ENCODE measurements at regions not wholly inside any gene's neighbourhood (a gene's known extent, or its start where the extent isn't known, plus 50 kb on each side); places are given as distances from the start of the nearest gene placed in this dataset.

- Mint-ChIP-seq H3K4me1 (no peaks in the 10 kb centered on the region), H3K9me3 (peaks cover 0 to 2% (median 0%) of the 10 kb centered on the region in 8 donors), H3K27ac (no peak overlapping the region), H3K27me3 (no peaks in the 10 kb centered on the region), H3K4me3 (no peak overlapping the region), H3K36me3 (no peaks in the 10 kb centered on the region)
- H3K4me1 ChIP-seq (ENCODE audit: insufficient read depth, low read length): no peaks in the 10 kb centered on the region
- DNase-seq: no peak
- intact Hi-C loops (cut with micrococcal nuclease): no loop called here
- no peaks in the 10 kb centered on the region for H3K9me3 ChIP-seq (ENCODE audit: control insufficient read depth in 1 of 2, low read length in 2 of 2)
- no peaks in the 10 kb centered on the region for H3K36me3 ChIP-seq (ENCODE audit: insufficient read depth, low read length)
- ChIA-PET POLR2A (ENCODE audit: partially characterized antibody) (no interaction called here), CTCF (ENCODE audit: partially characterized antibody) (no interaction called here)
- no peaks in the 10 kb centered on the region for H3K27me3 ChIP-seq (ENCODE audit: insufficient read depth, low read length)
- H3K27ac ChIP-seq (ENCODE audit: low read depth, low read length): no peak overlapping the region
- H3K4me3 ChIP-seq (ENCODE audit: low read length in 2 of 2): no peak overlapping the region
Observed at GRCh38 chr6:91447530-91448254, 860.8 kb upstream of the MAP3K7 start.

DNA sequence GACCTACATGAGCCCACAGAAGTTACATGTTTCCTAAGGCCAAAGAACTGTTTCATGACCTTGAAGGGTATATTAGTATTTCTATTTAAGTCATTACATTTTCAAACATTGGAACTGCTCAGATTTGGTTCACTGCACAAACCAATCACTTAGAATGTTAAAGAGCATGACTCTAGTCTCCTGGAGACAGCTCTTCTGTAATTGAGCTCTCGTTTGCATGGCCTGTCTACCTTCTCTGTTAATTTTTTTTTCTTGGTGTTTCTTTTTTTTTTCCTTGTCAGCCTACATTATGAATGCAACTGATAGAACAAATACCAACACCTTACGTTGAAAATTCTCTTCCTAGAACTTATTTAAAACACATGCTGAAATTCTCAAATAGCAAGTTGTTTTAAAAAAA, 860.2 kb upstream of the MAP3K7 start:
- H3K36me3 ChIP-seq (ENCODE audit: insufficient read depth, low read length): no peaks in the 10 kb centered on the region
- ChIA-PET POLR2A (ENCODE audit: partially characterized antibody) (no interaction called here), CTCF (ENCODE audit: partially characterized antibody) (no interaction called here)
- intact Hi-C loops (cut with micrococcal nuclease): no loop called here
- no peak overlapping the region for H3K4me3 ChIP-seq (ENCODE audit: low read length in 2 of 2)
- no peaks in the 10 kb centered on the region for H3K27me3 ChIP-seq (ENCODE audit: insufficient read depth, low read length)
- H3K27me3 Mint-ChIP-seq: no peaks in the 10 kb centered on the region
- H3K27ac Mint-ChIP-seq: no peak overlapping the region
- H3K36me3 Mint-ChIP-seq: no peaks in the 10 kb centered on the region
- H3K4me1 Mint-ChIP-seq: peaks cover 0 to 3% (median 0%) of the 10 kb centered on the region in 4 donors
- H3K27ac ChIP-seq (ENCODE audit: low read depth, low read length): no peak overlapping the region
- no peaks in the 10 kb centered on the region for H3K4me1 ChIP-seq (ENCODE audit: insufficient read depth, low read length)
- no peaks in the 10 kb centered on the region for H3K9me3 ChIP-seq (ENCODE audit: control insufficient read depth in 1 of 2, low read length in 2 of 2)
- H3K4me3 Mint-ChIP-seq: no peak overlapping the region
- peaks cover 0 to 4% (median 0%) of the 10 kb centered on the region in 8 donors for H3K9me3 Mint-ChIP-seq
- DNase-seq: no peak

DNA sequence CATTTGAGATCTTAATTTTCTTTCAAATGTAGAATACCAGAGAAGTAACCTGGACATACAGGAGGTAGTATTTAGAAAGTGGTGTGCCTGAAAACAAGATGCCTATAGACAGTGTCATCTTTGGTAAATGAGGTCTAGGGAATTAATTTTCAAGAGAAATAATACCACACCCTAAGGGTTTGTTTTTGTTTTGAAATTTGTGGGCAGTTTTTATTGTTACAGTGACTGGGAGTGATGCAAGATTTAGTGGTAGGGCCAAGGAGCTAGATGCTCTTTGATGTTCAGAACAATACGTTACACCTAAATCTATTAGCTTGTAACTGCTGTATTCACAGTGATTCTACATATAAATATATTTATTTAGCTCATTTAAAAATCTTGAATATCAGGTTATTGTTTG, 856.5 kb upstream of the MAP3K7 start:
- H3K36me3 ChIP-seq (ENCODE audit: insufficient read depth, low read length): no peaks in the 10 kb centered on the region
- DNase-seq: no peak
- H3K4me1 ChIP-seq (ENCODE audit: insufficient read depth, low read length): no peaks in the 10 kb centered on the region
- H3K9me3 ChIP-seq (ENCODE audit: control insufficient read depth in 1 of 2, low read length in 2 of 2): no peaks in the 10 kb centered on the region
- peaks cover 0 to 1% of the 10 kb centered on the region in 2 donors for H3K27me3 Mint-ChIP-seq
- H3K4me3 ChIP-seq (ENCODE audit: low read length in 2 of 2): no peak overlapping the region
- no peaks in the 10 kb centered on the region for H3K27me3 ChIP-seq (ENCODE audit: insufficient read depth, low read length)
- peaks cover 0 to 6% (median 0%) of the 10 kb centered on the region in 8 donors for H3K9me3 Mint-ChIP-seq
- intact Hi-C loops (cut with micrococcal nuclease): no loop called here
- no peak overlapping the region for H3K27ac Mint-ChIP-seq
- H3K36me3 Mint-ChIP-seq: no peaks in the 10 kb centered on the region
- H3K27ac ChIP-seq (ENCODE audit: low read depth, low read length): no peak overlapping the region
- H3K4me3 Mint-ChIP-seq: no peak overlapping the region
- POLR2A ChIA-PET (ENCODE audit: partially characterized antibody): no interaction called here
- CTCF ChIA-PET (ENCODE audit: partially characterized antibody): no interaction called here
- peaks cover 0 to 6% (median 0%) of the 10 kb centered on the region in 4 donors for H3K4me1 Mint-ChIP-seq

- Mint-ChIP-seq H3K4me3 (no peak overlapping the region), H3K36me3 (no peaks in the 10 kb centered on the region), H3K4me1 (peaks cover 0 to 6% (median 0%) of the 10 kb centered on the region in 4 donors), H3K9me3 (peaks cover 0 to 7% (median 0%) of the 10 kb centered on the region in 8 donors), H3K27ac (no peak overlapping the region), H3K27me3 (peaks cover 0 to 1% of the 10 kb centered on the region in 2 donors)
- H3K27me3 ChIP-seq (ENCODE audit: insufficient read depth, low read length): no peaks in the 10 kb centered on the region
- POLR2A ChIA-PET (ENCODE audit: partially characterized antibody): no interaction called here
- no peaks in the 10 kb centered on the region for H3K9me3 ChIP-seq (ENCODE audit: control insufficient read depth in 1 of 2, low read length in 2 of 2)
- H3K27ac ChIP-seq (ENCODE audit: low read depth, low read length): no peak overlapping the region
- no peak overlapping the region for H3K4me3 ChIP-seq (ENCODE audit: low read length in 2 of 2)
- H3K4me1 ChIP-seq (ENCODE audit: insufficient read depth, low read length): no peaks in the 10 kb centered on the region
- no peak for DNase-seq
- no peaks in the 10 kb centered on the region for H3K36me3 ChIP-seq (ENCODE audit: insufficient read depth, low read length)
- intact Hi-C loops (cut with micrococcal nuclease): no loop called here
- CTCF ChIA-PET (ENCODE audit: partially characterized antibody): no interaction called here
Observed at GRCh38 chr6:91442342-91442741, 855.5 kb upstream of the MAP3K7 start.

- Mint-ChIP-seq H3K27ac (no peak overlapping the region), H3K9me3 (peaks cover 0 to 7% (median 0%) of the 10 kb centered on the region in 8 donors), H3K27me3 (peaks cover 0 to 1% of the 10 kb centered on the region in 2 donors), H3K4me3 (no peak overlapping the region), H3K4me1 (peaks cover 0 to 6% (median 0%) of the 10 kb centered on the region in 4 donors), H3K36me3 (no peaks in the 10 kb centered on the region)
- no peaks in the 10 kb centered on the region for H3K27me3 ChIP-seq (ENCODE audit: insufficient read depth, low read length)
- H3K9me3 ChIP-seq (ENCODE audit: control insufficient read depth in 1 of 2, low read length in 2 of 2): no peaks in the 10 kb centered on the region
- no peak overlapping the region for H3K27ac ChIP-seq (ENCODE audit: low read depth, low read length)
- H3K4me3 ChIP-seq (ENCODE audit: low read length in 2 of 2): no peak overlapping the region
- POLR2A ChIA-PET (ENCODE audit: partially characterized antibody): no interaction called here
- DNase-seq: no peak
- CTCF ChIA-PET (ENCODE audit: partially characterized antibody): no interaction called here
- intact Hi-C loops (cut with micrococcal nuclease): no loop called here
- H3K4me1 ChIP-seq (ENCODE audit: insufficient read depth, low read length): no peaks in the 10 kb centered on the region
- H3K36me3 ChIP-seq (ENCODE audit: insufficient read depth, low read length): no peaks in the 10 kb centered on the region
Observed at GRCh38 chr6:91438570-91438969, 851.7 kb upstream of the MAP3K7 start.

DNA sequence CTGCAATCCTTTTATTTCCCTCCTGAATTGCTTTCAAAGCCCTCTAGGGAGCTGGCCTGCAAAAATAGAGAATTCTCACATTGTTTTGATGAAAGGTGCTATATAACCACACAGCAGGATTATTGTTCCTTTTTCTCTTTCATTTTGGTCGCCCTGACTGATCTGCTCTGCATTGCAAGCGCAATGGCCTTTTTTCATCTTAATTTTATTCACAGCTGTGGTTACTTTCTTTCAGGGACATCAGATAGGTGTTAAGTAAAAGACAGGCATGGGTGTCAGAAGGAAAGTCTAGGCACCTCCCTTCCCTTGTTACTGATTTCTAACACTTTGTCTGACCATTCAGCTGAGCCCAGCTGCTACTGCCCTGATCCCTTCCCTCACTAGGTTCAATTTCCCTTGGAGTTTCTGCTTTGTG, 850.5 kb upstream of the MAP3K7 start:
- no peak overlapping the region for H3K4me3 Mint-ChIP-seq
- H3K36me3 Mint-ChIP-seq: no peaks in the 10 kb centered on the region
- Histone ChIP-seq H3K4me3 (ENCODE audit: low read length in 2 of 2) (no peak overlapping the region), H3K4me1 (ENCODE audit: insufficient read depth, low read length) (no peaks in the 10 kb centered on the region), H3K27me3 (ENCODE audit: insufficient read depth, low read length) (no peaks in the 10 kb centered on the region), H3K27ac (ENCODE audit: low read depth, low read length) (no peak overlapping the region), H3K9me3 (ENCODE audit: control insufficient read depth in 1 of 2, low read length in 2 of 2) (no peaks in the 10 kb centered on the region), H3K36me3 (ENCODE audit: insufficient read depth, low read length) (no peaks in the 10 kb centered on the region)
- H3K9me3 Mint-ChIP-seq: peaks cover 0 to 6% (median 0%) of the 10 kb centered on the region in 8 donors
- POLR2A ChIA-PET (ENCODE audit: partially characterized antibody): no interaction called here
- H3K4me1 Mint-ChIP-seq: peaks cover 0 to 5% (median 0%) of the 10 kb centered on the region in 4 donors
- no peak overlapping the region for H3K27ac Mint-ChIP-seq
- intact Hi-C loops (cut with micrococcal nuclease): no loop called here
- CTCF ChIA-PET (ENCODE audit: partially characterized antibody): no interaction called here
- DNase-seq: no peak
- peaks cover 0 to 1% of the 10 kb centered on the region in 2 donors for H3K27me3 Mint-ChIP-seq

GRCh38 chr6:91436448-91436847, 849.6 kb upstream of the MAP3K7 start:
- Mint-ChIP-seq H3K36me3 (no peaks in the 10 kb centered on the region), H3K27ac (no peak overlapping the region), H3K4me1 (no peaks in the 10 kb centered on the region), H3K27me3 (peaks cover 0 to 1% of the 10 kb centered on the region in 2 donors), H3K9me3 (peaks cover 0 to 6% (median 0%) of the 10 kb centered on the region in 8 donors), H3K4me3 (no peak overlapping the region)
- no peaks in the 10 kb centered on the region for H3K27me3 ChIP-seq (ENCODE audit: insufficient read depth, low read length)
- H3K4me3 ChIP-seq (ENCODE audit: low read length in 2 of 2): no peak overlapping the region
- DNase-seq: no peak
- H3K4me1 ChIP-seq (ENCODE audit: insufficient read depth, low read length): no peaks in the 10 kb centered on the region
- ChIA-PET POLR2A (ENCODE audit: partially characterized antibody) (no interaction called here), CTCF (ENCODE audit: partially characterized antibody) (no interaction called here)
- intact Hi-C loops (cut with micrococcal nuclease): no loop called here
- H3K9me3 ChIP-seq (ENCODE audit: control insufficient read depth in 1 of 2, low read length in 2 of 2): no peaks in the 10 kb centered on the region
- H3K36me3 ChIP-seq (ENCODE audit: insufficient read depth, low read length): no peaks in the 10 kb centered on the region
- H3K27ac ChIP-seq (ENCODE audit: low read depth, low read length): no peak overlapping the region
